ENCODE measurements at regions not wholly inside any gene's neighbourhood (a gene's known extent, or its start where the extent isn't known, plus 50 kb on each side); places are given as distances from the start of the nearest gene placed in this dataset.

GRCh38 chr16:79869304-79870015, 268.9 kb upstream of the MAF start:
- ChIA-PET POLR2A (no interaction called here), CTCF (no interaction called here)
- Histone ChIP-seq H3K4me3 (ENCODE audit: low read depth in 2 of 2, low read length in 2 of 2) (no peak overlapping the region), H3K36me3 (ENCODE audit: control insufficient read depth, insufficient read depth, low read length) (no peaks in the 10 kb centered on the region), H3K27me3 (ENCODE audit: control insufficient read depth, insufficient read depth, low read length) (no peaks in the 10 kb centered on the region), H3K9me3 (ENCODE audit: control insufficient read depth, insufficient read depth, low read depth, low read length) (no peaks in the 10 kb centered on the region), H3K4me1 (ENCODE audit: control insufficient read depth, insufficient read depth, low read length) (no peaks in the 10 kb centered on the region), H3K27ac (ENCODE audit: low read length) (no peak overlapping the region)
- no peak for DNase-seq (ENCODE audit: low read depth, low spot score)
- in situ Hi-C loops (cut with HindIII; ENCODE audit: low pct_unique_long_range_greater_than_20kb, low sequenced_read_pairs) (no loop called here), intact Hi-C loops (cut with micrococcal nuclease; ENCODE audit: unreplicated experiment) (no loop called here)
- ATAC-seq: no peak
- TF ChIP-seq REST (IDR thresholded peaks at IDR 0.05; ENCODE audit: insufficient read depth in 1 of 2, low read depth in 2 of 2, low read length in 1 of 2): no peak
- BruUV-seq (replicated peaks): no TSS peak

GRCh38 chr16:79868841-79869240, 268.3 kb upstream of the MAF start:
- no peak overlapping the region for H3K27ac ChIP-seq (ENCODE audit: low read length)
- H3K36me3 ChIP-seq (ENCODE audit: control insufficient read depth, insufficient read depth, low read length): no peaks in the 10 kb centered on the region
- DNase-seq (ENCODE audit: low read depth, low spot score): no peak
- ChIA-PET POLR2A (no interaction called here), CTCF (no interaction called here)
- intact Hi-C loops (cut with micrococcal nuclease; ENCODE audit: unreplicated experiment): no loop called here
- no peaks in the 10 kb centered on the region for H3K9me3 ChIP-seq (ENCODE audit: control insufficient read depth, insufficient read depth, low read depth, low read length)
- no peak for ATAC-seq
- H3K4me1 ChIP-seq (ENCODE audit: control insufficient read depth, insufficient read depth, low read length): no peaks in the 10 kb centered on the region
- no TSS peak for BruUV-seq (replicated peaks)
- no peak overlapping the region for H3K4me3 ChIP-seq (ENCODE audit: low read depth in 2 of 2, low read length in 2 of 2)
- H3K27me3 ChIP-seq (ENCODE audit: control insufficient read depth, insufficient read depth, low read length): no peaks in the 10 kb centered on the region
- in situ Hi-C loops (cut with HindIII; ENCODE audit: low pct_unique_long_range_greater_than_20kb, low sequenced_read_pairs): no loop called here
- TF ChIP-seq TCF7L2 (IDR thresholded peaks at IDR 0.05; ENCODE audit: low read depth, low read length) (no peak), REST (IDR thresholded peaks at IDR 0.05; ENCODE audit: insufficient read depth in 1 of 2, low read depth in 2 of 2, low read length in 1 of 2) (no peak), POLR2AphosphoS5 (IDR thresholded peaks at IDR 0.05; ENCODE audit: low read depth, low read length) (no peak), CTCF (IDR thresholded peaks at IDR 0.05) (no peak), SIN3A (IDR thresholded peaks at IDR 0.05; ENCODE audit: borderline replicate concordance, insufficient read depth, low read depth, low read length) (no peak)
